NOMO-1 treated with DMSO at 0.1 percent for 48 hours (cell line): ENCODE measurements at regions not wholly inside any gene's neighbourhood (a gene's known extent, or its start where the extent isn't known, plus 50 kb on each side); places are given as distances from the start of the nearest gene placed in this dataset.
A peak's percentile ranks its signal among the peaks of the same experiment; 100 is the strongest.
"Not testable (repeated sequence)": the region's sequence is repeated elsewhere in the genome, so short reads cannot be mapped to it uniquely, and the experiment has no call there.

Source experiments
- DNase-seq: peaks from one replicate; lab custom pipeline; 2025; ENCODE audit not compliant: unreplicated experiment; lab: John Stamatoyannopoulos, UW

DNA sequence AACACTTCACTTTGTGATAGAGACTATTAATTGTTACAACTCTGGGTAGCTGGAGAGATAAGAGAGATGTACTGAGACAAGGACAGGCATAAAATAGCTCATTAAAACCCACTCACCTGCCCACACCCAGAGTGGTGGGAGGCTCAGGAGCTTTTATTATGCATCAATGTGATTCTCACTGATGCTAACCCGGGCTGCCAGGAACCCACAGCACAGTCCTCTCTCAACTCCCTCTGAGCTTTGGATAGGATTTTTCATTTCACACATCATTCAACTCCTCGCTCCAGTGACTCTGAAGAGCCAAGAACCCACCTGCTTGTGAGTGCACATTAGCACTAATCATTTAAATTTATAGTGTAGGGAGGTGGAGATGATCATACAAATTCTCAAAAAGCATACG is 827.9 kb downstream of the FLRT2 start:
- no peak for DNase-seq

DNA sequence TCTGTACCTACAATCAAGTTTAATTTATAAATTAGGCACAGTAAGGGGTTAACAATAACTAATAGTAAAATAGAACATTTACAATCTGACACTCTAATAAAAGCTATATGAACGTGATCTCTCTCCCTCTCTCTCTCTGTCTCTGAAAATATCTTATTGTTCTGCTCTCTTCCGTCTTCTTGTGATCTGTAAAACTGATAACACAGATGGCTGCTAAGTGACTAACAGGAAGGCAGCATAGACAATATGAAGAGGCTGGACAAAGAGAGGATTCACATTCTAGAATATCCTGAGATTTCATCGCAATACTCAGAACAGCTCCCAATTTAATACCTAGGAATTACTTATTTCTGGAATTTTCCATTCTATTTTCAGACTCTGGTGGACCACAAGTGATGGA is 827.2 kb downstream of the FLRT2 start:
- DNase-seq: no peak

DNA sequence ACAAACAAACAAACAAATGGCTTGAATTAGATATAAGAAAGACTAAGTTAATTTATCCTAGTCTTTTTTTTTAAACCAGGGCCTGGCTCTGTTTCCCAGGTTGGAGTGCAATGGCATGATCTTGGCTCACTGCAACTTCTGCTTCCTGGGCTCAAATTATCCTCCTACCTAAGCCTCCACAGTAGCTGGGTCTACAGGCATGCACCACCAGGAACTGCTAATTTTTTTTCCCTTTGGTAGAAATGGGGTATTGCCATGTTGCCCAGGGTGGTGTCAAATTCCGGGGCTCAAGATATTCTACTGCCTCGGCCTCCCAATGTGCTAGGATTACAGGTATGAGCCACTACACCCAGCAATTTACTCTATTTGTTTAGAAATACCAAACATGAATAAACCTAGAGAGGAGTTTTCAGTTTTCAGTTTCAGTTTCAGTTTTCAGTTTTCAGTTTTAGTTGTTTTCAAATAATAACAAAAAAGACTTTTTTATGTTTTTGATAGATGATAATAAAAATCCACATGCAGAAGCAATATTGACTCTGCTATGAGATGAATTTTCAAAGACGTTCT is 817.0 kb downstream of the FLRT2 start:
- no peak for DNase-seq

DNA sequence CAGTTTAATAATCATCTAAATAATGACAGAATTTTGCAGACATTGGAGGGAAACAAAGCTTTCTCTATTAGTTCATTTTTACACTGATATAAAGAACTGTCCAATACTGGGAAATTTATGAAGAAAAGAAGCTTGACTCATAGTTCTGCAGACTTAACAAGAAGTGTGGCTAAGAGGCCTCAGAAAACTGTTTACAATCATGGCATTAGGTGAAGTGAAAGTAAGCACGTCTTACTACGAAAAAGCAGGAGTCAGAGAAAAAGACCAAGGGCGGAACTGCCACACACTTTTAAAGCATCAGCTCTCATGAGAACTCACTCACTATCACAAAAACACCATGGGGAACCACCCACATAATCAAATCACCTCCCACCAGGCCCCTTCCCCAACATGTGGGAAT is 804.4 kb downstream of the FLRT2 start:
- DNase-seq: peak; percentile 61

DNA sequence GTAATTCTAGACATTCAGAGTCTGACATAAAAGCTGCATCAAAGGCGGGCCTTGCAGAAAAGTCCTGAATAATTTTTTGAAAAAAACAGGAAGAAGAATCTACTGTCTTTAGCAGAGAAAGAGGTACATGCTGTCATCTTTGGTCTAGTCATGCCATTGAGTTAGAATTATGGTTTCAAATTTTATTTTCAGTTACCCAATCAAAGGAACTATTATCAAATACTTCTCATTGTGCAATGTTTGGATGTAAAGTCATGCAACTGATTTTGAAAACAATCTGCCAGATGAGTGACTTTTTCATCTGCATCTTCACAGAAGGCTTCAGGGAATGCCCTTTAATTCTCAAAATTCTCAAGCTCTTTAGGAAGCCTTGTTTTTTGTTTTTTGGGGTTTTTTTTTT is 803.5 kb downstream of the FLRT2 start:
- peak; percentile 68 for DNase-seq

DNA sequence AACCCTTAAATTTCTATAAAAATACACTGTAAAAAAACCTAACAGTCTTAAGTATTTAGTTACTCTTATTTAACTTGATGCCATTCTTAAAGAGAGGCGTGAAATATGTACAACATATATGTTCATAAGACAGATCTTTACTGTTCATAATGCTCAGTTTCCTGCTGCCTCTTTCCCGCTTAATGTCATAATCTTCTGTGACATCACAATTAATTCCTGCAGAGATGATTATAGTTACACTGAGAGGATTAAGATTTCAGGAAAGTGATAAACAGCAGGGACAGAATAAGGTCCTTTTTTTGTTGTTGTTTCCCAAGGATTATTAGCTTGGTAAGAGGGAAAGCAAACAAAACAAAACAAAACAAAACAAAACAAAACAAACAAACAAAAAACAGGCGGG is 801.4 kb downstream of the FLRT2 start:
- no peak for DNase-seq

DNA sequence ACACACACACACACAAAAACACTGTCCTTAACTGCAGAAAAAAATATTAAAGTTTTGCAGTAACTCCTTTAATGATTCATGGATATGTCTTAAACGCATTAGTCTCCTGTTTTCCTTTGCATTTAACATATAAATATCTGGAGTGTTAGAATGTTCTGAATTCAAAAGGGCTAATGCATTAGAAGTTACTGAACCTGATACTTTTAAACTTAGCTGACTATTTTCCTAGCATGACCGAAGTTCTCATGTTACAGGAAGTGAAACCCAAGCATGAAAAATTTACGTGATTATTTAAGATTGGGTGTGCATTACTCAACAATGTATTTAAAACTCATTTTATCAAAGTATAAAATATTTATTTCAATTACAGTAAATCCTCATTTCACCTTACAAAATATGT is 791.2 kb downstream of the FLRT2 start:
- peak; percentile 34 for DNase-seq

DNA sequence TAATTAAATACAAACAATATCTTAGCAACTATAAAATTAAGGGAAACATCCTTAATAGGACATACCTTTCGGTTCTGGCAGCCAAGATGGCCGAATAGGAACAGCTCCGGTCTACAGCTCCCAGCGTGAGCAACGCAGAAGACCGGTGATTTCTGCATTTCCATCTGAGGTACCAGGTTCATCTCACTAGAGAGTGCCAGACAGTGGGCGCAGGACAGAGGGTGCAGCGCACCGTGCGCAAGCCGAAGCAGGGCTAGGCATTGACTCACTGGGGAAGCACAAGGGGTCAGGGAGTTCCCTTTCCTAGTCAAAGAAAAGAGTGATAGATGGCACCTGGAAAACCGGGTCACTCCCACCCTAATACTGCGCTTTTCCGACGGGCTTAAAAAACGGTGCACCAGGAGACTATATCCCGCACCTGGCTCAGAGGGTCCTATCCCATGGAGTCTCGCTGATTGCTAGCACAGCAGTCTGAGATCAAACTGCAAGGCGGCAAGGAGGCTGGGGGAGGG is 782.3 kb downstream of the FLRT2 start:
- not testable (repeated sequence) for DNase-seq

DNA sequence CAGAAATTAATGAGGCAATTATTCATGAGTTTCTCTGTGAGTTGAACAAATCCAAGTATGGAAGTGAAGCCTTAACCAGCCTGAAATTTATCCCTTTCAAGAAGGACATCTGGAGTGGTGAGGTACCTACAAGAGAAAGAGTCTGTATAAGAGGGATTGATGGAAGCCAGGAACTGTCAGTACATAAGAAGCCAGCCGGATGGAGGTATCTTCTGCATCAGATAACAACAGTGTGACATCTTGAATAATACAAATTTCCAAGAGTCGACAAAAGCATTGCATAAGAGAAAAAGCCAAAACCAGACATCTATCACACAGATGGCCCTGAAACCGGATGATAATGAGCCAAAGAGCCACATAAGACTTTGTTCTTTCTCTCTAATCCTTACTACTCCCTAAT is 781.2 kb downstream of the FLRT2 start:
- DNase-seq: no peak

DNA sequence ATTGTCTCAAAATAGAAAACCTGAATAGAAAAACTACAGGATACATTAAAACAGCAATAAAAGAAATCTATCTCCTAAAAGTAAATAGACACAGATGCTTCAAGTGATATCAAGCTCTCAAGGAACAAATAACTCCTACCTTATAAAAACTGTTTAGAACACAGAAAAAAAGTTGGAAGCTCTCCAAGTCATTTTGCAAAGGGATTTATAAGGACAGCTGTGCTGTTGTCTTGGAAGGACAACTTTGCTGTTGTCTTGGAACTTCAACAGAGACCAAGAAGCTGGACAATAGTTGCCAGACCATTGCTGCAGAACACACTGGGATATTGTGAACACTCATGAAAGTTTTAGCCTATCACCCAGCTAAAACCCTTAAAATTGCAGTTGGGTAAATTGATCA is 780.7 kb downstream of the FLRT2 start:
- DNase-seq: no peak

DNA sequence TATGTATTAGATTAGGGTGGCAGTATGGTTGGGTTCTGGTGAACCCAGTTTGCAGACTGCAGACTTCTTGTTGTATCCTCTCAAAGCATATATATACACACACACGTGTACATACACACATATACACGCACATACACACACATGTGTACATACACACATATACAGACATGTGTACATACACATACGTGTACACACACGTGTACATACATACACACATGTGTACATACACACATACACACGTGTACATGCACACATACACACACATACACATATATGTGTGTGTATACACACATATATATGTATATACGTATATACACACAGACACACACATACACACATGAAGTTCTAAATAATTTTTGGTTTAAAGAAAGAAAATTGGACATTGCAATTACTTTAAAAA is 780.2 kb downstream of the FLRT2 start:
- no peak for DNase-seq

DNA sequence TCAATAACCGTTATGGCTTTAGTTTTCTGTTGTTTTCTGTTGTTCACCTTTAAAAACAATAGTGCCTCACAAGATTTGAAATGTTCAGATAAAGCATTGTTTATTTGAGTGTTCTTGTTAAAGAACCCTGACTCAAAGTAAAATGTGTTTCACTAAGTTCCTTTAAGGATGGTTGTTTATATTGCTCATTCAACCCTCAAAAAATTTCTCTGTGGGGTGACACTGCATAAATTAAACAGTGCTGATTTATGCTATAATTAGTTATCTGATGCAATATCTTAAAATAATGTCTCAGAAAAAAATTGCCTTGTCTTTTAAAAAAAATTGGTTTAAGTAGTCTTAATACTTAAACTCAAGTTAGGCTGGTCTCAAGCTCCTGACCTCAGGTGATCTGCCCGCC is 775.1 kb downstream of the FLRT2 start:
- no peak for DNase-seq

DNA sequence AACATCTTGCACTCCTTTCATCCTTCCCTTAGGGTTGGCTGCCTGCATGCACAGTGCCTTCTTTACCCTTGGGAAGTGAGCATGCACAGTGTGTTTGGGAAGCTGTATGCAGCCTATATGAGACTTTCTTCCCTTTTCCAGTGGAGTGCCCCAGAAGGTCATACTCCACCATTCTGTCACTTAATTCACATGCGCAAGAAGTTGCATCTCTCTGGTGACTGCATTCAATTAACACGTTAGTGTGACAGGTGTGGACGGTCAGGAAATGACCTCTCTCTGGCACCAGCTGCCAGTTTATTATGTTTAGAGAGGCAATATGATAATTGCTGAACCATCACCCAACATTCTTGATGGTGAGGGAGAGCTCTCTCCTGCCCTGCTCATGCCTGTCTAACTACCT is 770.0 kb downstream of the FLRT2 start:
- DNase-seq: no peak

DNA sequence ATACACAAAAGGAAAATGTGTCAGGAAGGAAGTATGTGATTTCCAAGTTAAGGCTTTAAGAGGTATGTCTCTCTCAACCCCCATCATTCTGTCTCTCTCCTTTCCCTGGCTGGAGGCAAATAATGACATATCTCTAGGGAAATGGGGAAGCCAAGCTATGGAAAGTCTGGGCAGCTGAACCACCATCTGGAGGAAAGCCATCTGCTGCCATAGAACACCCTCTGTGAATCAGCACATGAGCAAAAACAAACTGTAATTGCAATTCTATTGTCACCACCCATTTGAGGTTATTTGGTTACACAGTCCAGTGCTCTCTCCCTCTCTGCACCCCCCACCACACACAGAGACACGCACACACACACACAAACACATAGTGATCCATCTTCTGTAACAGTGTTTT is 766.2 kb downstream of the FLRT2 start:
- no peak for DNase-seq

DNA sequence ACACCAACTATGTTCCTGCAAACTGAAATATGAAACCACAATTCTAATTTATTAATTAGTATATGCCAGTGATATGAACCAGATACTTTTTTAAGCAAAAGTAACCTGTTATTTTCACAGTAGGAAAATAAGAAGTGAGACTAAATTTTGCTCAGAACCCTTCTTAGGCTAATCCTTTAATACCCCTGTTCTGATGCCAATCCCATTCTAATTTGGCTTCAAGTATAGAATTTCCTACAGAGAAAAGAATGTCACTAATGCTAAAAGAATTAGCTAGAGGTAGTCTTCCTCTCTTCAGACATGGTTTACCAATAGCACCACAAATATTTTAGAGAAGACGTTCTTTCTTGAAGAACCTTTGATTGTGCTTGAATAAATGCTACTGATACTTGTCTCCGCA is 758.4 kb downstream of the FLRT2 start:
- DNase-seq: no peak

DNA sequence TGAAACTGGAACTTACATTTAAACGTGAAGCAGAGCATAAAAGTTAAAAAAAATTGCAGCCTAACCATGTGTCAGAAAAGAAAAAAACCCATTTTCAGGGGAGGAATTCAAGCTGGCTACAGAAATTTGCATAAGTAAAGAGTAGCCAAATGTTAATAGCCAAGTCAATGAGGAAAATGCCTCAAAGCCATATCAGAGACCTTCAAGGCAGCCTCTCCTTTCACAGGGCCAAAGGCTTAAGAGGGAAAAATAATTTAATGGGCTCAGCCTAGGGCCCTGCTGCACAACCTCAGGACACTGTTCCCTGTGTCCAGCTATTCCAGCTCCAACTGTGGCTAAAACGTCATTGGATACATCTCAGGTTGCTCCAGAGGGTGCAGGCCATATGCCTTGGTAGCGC is 749.5 kb downstream of the FLRT2 start:
- DNase-seq: no peak

DNA sequence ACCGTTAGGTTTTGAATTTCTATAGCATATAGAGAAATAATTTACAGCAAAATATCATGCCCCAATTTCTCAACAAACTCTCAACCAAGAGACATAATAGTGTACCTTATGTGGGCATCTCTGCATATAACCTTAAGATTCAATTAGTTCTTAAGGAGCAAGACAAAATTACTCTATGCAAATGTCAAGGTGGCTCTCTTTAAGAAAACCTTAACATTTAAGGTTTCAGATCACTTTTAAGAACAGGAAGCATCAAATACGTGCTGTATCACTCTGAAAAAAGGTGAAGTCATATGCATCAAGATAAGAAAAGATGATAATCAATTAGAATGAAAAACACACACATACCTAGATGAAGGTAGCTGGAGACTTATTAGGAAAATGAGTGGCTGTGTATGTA is 728.0 kb downstream of the FLRT2 start:
- no peak for DNase-seq

DNA sequence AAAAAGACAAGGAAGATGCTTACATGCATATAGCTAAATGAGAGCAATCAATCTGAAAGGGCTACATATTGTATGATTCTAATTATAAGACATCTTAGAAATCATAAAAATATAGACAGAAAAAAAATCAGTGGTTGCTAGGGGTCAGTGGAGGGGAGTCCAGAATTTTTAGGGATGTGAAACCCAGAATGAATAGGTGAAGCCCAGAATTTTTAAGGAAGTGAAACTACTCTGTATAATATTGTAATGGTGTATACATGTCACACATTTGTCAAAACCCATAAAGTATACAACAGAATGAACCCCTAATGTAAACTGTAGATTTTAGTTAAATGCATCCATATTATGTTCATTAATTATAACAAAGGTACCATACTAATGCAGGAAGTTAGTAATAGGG is 713.2 kb downstream of the FLRT2 start:
- peak; percentile 80 for DNase-seq

DNA sequence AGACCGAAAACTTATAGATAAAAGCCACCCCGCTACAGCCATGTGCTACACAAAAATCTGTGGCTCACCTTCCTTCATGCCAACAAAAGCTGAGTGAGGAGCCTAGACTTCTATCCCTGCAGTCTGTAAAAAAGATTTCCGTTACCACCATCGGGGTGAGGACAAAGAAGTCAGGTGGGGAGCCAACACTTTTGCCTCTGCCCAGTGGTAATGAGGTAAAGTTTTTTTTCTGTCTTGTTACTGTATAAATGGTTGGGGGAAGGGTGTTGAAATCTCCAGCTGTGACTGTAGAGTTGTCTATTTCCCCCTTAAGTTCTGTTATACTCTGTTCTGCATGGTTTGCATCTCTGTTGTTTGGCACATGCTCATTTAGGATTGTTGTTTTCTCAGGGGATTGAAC is 707.8 kb downstream of the FLRT2 start:
- no peak for DNase-seq

DNA sequence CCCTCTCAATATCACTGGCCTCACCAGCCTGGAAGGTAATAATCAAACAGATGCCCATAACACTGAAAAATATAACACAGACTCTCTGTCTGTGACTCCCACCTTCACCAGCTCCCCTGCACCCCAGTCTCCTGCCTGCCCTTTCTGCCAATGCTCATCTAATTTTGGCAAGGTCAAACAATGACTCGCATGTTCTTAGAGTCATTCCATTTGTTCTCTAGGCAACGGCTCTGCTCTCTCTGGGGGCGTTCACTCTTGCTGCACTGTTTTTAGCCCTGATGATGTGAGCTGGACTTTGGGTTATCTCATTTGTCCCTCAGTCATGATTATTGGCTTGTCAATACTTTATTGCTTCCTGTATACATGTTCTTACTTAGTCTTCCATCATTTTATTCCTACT is 691.8 kb downstream of the FLRT2 start:
- no peak for DNase-seq

DNA sequence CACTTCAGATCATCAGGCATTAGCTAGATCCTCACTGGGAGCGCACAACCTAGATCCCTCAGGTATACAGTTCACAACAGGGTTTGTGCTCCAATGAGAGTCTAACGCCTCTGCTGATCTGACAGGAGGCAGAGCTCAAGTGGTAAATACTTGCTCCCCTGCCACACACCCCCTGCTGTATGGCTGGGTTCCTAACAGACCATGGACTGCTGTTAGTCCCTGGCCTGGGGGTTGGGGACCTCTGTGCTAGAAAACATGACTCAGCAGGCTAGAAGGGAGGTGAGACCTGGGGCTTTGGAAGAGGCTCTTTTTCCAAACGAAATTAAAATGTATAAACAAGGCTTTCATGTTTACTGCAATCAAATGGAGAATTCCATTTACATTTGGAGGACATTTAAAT is 691.1 kb downstream of the FLRT2 start:
- no peak for DNase-seq

DNA sequence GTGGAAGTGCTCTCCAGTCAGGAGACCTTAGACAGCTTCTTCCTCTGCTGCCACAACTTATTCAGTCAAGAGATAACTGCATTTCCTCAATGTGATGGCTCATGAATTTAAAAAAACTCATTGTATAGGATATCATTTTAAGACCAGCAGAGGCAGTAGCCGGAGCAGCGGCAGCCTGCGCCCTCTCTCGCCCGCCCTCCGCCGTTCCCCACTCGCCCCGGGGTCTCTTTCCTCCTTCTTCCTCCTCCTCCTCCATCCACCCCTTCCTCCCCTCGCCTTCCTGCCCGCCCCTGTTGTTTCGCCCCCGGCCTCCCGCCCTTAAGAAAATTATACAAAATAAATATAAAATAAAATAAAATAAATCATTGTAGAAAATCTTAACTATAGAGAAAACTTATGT is 687.6 kb downstream of the FLRT2 start:
- DNase-seq: no peak

DNA sequence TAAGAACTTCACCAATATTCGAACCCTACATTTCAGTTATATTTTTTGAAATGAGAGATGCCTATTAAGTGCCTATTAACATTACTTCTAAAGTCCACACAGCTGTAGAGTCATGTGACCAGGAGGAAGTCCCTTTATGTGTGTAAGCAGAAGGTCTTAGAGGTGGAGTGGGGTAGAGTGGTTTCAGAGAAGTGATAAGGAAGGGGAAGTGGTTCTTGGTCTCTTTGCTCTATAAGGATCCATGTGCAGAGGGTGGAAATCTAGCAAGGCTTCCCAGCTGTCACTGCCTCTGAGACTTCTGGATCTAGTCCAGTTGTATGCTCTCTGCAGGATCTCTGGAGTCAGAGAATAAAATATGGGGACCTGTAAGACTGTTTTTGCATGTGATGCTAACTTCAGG is 673.9 kb downstream of the FLRT2 start:
- DNase-seq: no peak

DNA sequence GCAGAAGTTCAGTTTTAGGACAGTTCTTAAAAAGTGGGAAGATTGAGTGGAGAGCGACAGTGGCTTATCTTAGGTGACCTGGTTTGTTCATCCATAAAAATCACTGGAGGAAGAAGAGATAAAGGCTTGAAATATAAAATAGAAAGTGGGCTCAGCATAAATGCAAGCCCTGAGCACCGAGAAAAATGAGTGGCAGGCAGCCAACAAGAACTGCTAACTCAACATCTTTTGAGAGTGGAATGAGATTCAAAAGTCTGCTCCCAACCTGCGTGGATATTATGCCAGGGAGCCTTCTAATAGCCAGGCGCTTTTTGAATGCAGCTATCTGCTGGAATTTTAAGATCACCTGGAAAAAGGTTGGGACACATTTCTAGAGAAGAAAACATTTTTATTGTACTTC is 666.5 kb downstream of the FLRT2 start:
- no peak for DNase-seq
